HG03095 (cell line): ENCODE measurements at regions not wholly inside any gene's neighbourhood (a gene's known extent, or its start where the extent isn't known, plus 50 kb on each side); places are given as distances from the start of the nearest gene placed in this dataset.

ENCODE experiments used
- ATAC-seq: cut with Tn5 transposase; IDR thresholded peaks from one replicate; pipeline ENCODE4 v1.9.1; 2021; ENCODE audit warnings: moderate library complexity; ENCODE audit not compliant: unreplicated experiment

DNA sequence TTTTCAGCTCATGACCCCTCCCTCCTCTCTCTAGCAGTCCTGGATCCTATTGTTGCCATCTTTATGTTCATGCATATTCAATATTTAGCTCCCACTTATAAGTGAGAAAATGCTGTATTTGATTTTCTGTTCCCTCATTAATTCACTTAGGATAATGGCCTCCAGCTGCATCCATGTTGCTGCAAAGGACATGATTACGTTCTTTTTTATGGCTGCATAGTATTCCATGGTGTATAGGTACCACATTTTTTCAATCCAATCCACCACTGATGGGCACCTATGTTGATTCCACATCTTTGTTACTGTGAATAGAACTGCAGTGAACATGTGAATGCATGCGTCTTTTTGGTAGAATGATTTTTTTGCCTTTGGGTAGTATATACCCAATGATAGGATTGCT is 188.4 kb downstream of the FOXL1 start:
- no peak for ATAC-seq

- ATAC-seq = no peak
These were observed 190.0 kb downstream of the FOXL1 start for GRCh38 chr16:86768228-86768791.

DNA sequence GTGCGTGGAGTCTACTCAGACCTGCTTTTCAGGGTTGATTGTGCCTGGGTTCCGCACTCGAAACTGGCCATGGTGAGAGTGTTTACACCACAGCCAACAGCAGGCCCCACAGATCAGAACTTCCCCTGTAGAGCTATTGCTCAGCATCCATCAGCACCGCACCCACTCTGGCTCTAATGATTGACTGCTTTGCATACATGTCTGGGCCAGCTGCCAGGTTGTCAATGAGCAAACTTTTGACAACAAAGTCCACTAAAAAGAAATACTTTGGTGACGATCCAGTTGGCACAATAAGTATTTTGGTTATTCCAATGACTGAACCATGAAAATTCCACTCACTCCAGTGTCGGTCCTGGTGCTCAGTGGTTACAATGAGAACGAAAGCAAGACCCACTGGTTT is 190.7 kb downstream of the FOXL1 start:
- ATAC-seq = no peak

DNA sequence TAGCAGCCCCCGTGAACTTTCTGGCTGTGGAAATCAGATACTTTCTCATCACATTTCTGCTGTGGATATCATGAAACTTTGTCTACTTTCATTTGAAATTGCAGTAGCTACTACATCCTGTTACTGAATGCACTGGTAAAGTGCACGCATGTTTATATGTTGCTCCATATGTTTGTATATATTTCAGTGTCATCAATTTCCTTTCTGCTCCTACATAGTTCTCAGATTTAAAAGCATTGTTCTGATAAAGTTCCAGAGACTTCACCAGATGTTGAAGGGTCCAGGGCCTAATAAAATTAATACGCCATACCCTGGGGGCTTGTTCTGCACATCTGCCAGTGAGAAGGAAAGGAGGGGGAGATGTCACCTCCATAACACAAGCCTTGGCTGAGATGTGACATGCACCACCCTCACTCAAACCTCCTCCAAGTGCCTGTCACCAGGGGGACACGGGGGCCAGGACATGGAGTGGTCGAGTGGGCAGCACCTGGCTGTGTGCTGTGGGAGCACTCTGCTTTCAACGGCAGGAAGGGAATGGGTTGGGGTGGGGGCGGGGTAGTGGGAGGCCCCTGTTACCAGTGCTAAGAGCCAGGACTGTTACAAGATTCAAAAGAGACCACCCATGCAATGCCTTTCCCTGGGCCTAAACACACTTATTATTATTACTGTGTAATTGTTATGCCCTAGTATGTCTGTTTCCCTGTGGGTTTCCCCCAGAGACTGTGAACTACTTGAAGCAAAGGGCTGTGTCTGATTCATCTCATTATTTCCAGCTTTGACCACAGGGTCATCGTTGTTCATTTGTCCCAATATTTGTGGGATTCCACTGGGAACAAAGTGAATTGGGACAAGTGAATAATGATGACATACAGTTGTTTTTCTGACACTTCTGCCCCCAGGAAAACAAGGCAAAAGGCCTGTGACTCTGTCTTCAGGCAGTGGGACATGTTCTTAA is 193.4 kb downstream of the FOXL1 start:
- no peak for ATAC-seq

- ATAC-seq = no peak
These were observed 194.5 kb downstream of the FOXL1 start for GRCh38 chr16:86772671-86773353.

GRCh38 chr16:86773354-86773715 is 195.0 kb downstream of the FOXL1 start:
- no peak for ATAC-seq

DNA sequence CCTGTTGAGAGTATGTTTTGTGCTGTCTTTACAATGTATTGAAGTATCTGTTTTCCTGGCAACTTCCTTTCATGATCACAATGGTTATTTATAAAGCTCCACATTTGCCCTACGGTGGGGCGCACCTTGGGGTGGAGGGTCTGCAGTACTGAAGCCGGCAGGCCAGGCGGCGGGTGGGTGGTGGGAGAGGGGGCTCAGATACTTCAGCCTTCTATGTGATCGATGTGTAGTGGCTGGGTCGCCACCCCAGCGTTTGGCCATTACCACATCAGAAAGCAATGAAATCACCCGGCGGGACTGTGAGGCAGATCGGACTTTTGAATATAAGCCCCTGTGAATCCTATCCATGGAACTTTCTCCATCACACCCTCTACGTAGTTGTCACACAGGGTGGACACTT is 196.6 kb downstream of the FOXL1 start:
- ATAC-seq = no peak

- ATAC-seq = no peak
These were observed 197.2 kb downstream of the FOXL1 start for GRCh38 chr16:86775511-86775921.

- no peak for ATAC-seq
These were observed 199.1 kb downstream of the FOXL1 start for GRCh38 chr16:86777381-86777946.

GRCh38 chr16:86778108-86778745 is 199.9 kb downstream of the FOXL1 start:
- no peak for ATAC-seq

DNA sequence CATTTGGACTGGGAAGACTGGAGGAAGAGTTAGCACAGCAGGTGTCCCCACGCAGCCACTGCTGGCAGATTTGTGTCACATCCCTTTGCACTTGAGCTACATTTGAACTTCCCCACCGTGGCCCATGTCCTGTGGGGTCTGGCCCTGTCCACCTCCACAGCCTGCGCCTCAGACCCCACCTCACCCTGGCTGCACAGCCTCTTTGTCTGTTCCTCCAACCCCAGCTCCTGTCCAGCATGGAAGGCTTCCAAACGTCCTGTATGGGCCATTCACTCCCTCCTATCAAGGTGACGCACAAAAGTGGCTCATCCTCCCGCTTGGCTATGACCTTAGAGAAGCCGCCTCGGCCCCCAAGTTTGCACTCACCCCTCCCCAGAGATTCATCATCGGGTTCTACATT is 200.6 kb downstream of the FOXL1 start:
- no peak for ATAC-seq

GRCh38 chr16:86781046-86781445 is 202.7 kb downstream of the FOXL1 start:
- ATAC-seq = no peak

DNA sequence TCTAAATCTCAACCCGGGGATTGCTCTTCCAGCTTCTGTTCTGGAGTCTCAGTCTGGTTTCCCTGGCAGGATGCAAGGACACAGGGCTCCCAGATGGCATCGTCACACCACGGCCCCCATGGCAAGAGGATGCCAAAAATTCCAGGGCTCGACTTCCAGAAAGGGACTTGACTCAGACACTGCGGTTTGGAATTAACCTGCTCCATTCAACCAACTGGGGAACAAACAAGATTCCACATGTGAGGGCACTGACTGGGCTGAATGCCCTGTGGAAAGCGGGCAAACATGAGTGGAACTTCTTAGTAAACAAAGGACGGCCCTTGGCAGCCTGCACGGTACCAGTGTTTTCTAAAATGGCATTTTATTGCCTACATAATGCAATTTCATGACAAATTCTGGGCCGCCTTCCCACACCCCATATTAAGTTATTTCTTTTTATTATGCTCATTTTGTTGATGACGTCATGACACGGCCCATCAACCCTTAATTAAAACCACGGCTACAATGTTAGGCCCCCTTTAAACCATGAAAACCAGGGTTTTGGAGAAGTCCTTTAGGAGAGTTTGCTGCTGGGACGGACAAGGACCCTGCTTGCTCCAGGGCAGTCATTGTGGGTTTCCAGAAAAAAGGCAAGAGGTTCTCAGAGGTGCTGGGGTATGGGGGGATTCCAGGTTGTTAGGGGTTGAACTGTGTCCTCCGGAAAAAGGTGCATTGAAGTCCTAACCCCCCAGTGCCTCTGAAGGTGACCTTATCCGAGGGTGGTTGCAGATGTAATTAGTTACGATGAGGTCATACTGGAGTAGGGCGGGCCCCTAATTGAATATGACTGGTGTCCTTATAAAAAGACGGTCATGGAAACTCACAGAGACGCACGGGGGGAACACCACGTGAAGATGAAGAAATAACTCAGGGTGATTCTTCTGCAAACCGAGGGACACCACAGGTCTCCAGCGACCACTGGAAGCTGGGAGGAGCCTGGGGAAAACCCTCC is 205.6 kb downstream of the FOXL1 start:
- no peak for ATAC-seq

- no peak for ATAC-seq
These were observed 208.0 kb downstream of the FOXL1 start for GRCh38 chr16:86786338-86786737.

- no peak for ATAC-seq
These were observed 208.6 kb downstream of the FOXL1 start for GRCh38 chr16:86786994-86787393.

- ATAC-seq = no peak
These were observed 209.2 kb downstream of the FOXL1 start for GRCh38 chr16:86787538-86787937.

- no peak for ATAC-seq
These were observed 211.3 kb downstream of the FOXL1 start for GRCh38 chr16:86789621-86790051.

DNA sequence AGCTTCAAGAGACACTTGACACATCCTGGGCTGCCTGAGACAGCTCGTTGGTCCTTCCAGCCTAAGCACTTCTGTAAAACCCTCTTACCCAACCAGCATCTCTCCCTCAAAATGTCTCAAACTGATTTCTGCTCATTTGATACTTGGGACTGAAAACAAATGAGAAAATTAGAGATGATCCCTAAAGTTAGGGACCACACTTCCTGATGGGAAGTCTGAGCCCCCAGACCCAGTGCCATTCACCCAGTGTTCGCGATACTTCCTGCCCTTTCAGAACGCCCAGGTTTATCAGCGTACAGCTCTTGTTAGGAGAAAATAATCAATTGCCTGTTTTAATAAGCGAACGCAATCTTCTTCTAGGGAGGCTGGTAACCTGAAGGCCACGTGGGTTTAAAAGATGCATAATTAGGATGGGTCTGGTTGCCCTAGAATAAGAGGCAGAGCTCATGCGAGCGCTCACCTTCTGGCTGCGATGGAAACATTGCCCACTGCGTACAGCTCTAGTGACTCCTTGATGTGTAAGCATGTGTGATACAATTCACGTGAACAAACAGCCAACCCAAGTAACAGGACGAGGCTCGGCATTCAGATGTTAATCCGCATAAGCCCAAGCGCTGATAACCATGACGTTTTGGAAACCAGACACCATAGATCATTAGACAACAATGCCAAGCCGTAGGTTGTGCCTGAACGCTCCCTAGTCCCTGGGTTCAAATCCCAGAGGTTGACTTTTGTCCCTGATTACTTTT is 213.1 kb downstream of the FOXL1 start:
- no peak for ATAC-seq

DNA sequence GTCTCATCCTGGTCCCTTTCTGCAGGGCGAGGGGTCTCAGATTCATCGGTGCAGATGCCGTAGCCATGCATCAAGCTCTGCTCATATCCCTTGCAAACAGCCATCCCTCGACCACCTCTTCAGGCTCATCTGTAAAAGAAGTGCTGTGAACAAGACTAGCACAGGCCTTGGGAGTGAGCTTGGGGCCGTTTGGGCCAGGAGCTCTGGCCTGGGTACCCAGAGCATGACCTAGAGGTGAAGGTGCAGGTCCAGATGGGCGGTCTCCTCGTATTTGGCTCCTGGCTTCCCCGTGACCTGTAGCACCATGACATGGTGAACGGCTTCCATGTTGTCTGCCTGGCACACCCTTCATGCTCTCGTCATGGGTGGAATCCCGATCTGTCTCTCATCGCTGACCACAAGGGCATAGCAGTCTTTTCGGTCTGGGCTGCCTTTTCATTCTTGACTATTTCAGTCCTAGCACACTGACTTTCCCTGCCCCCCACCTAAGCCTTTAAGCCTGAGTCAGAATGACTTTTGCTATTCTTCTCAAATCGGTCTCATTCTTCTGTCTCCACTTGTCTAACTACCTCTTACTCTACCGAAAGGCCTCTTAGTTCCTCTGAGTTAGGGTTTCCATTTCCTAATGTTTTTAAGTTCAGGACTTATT is 216.0 kb downstream of the FOXL1 start:
- no peak for ATAC-seq
